Activated CD4-positive, alpha-beta T cell treated with anti-CD3 and anti-CD28 coated beads, Interleukin-2, amount 50 U/mL, for 1 hour (primary cell): ENCODE measurements at regions not wholly inside any gene's neighbourhood (a gene's known extent, or its start where the extent isn't known, plus 50 kb on each side); places are given as distances from the start of the nearest gene placed in this dataset.
"Not testable (repeated sequence)": the region's sequence is repeated elsewhere in the genome, so short reads cannot be mapped to it uniquely, and the experiment has no call there.

Experiments
- DNase-seq: peaks from one replicate; pipeline ENCODE4 v3.0.0-alpha.2; 2020

DNA sequence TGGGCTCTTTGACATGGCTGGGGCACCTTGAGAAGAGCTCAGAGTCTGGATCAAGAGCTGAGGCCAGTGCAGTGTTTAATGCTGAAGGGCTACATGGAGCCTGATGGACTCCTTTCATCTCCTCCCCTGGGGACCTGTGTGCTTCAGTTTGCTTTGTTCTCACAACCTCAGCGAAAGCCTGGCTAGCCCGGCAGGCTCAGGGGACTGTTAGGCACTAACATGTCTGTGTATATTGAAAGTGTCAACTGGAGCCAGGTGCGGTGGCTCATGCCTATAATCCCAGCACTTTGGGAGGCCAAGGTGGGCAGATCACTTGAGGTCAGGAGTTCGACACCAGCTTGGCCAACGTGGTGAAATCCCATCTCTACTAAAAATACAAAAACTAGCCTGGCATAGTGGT is 194.5 kb downstream of the C1orf94 start:
- not testable (repeated sequence) for DNase-seq

DNA sequence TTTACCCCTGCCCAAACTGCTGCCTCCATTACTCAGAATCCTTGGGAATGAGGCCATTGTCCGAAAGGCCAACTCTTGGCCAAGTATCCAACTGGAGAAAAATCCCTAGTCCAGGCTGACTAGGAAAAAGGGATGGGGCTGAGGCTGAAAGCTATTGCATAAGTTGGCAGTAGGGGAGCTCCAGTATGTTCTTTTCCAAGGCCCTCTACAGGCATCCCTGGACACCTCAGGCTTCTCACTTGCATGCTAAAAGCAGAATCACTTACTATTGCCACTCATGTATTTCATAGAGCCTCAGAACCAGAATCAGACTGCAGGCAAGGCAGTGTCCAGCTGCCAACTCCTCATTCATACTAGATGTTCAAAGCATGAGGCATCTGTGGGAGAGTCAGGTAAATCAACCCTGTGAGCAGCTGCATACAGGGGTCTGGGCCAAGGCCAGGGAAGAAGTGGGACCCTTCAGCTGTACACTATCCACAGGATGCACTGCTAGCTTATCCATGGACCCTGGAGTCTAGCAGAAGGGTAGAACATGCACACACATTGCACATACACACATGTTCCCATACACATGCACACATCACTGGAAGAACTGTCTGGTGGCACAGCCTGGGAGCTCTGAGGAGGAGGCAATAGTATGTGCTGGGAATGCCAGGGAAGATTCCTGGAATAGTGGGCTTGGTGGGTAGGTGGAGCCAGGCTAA is 195.3 kb downstream of the C1orf94 start:
- DNase-seq, result no peak

DNA sequence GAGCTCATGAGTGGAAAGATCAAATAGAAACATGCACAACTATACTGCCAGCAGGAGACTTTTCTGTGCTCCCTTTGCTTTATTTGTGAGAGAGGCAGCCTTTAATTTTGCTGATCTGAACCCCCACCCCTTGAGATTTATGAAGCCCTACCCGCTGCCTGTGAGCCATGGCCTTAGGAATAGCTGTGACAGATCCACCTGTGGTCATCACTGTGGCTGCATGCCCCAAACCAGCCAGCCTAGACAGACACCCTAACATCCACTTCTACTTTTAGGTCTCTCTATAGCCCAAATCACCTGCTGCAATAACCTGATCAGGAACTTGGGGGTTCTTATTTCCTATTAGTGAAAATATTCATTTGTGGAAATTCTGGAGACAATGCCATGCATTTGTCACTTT is 196.2 kb downstream of the C1orf94 start:
- no peak for DNase-seq

DNA sequence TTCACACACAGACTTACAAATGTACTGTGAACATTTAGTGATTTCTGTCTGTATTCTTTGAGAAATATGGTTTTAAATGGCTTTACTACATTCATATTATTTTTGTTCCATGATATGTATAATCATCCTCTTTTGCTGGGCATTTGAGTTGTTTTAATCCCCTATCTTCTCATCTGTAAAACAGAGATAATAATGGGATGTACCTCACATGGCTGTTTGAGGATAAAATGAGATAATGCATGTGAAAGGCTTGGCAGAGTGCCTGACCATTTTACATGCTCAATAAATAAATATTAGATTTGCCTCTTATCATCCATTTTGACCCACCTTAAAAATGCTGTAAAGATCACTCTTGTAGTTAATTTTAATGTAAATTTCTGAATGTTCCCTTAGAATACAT is 197.2 kb downstream of the C1orf94 start:
- no peak for DNase-seq

DNA sequence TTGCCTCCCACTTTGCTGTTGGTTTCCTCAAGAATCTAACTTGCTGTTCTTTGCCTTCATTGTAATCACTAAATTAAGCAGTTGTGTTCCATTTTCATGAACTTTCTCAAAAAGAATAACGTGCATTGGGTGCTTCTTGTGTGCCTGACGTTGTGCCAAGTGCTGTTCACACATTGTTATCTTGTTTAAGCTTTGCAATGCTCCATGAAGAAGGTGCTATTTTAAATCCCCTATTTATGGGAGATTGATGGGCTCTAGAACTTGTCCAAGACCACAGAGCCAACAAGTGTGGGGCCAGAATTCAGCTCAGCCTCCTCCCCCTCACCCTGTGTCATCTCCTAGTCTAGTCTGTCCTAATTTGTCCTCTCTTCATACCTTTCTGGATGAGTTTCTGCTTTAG is 199.8 kb downstream of the C1orf94 start:
- DNase-seq, result no peak

DNA sequence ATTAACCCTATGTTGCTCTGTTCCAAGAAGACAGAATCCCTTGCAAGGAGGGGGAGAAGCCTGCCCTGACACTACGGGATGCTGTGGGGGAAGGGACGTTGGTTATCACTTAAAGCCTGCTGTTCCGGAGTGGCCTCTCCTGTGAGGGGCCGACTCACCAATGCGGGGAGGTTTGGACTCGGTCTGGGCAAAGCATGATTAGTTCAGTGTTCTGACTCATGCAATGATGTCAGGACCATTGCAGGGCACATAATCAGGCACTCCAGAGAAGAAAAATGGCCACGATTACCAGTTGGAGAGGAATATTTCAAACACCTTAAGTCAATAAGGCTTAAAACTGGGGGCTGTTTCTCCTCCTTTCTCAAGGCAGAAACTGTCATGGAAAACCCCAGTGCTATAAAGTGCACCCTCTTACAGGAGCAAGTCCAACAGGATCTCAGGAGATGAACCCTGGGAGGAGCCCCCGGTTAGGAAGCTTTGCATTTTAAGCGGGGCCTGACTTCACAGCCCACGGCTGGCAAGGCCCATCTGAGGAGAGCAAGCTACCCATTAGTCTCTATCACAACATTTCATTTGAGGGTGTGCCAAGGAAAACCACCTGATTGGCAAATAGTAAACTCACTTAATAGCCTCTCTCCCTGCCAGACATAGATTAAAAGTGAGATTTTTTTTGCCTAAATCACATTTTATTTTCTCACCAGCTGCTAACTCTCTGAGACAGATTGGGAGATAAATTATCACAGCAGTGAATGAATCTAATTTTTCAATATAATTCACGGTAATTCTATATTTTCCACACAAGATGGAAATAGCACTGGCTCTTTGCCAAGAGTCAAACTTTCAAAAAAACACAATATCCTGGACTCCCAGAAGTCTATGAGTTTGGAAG is 202.5 kb downstream of the C1orf94 start:
- DNase-seq, result no peak

DNA sequence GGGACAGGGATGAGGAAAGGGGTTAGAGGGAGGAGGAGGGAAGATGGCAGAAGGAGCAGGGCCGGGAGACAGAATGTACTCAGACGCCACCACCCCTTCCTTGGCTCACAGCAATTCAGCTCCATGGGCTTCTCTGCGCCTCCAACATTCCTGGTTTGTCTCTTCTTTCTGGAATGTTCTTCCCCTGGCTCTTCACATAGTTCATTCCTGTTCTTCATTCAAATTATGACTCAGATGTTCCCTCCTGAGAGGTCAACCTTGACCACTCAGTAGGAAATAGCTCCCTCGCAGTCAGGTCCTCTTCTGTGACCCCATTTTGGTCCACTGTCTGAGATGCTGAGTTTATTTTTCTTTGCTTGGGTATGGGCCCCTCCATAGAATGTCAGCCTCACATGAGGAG is 203.2 kb downstream of the C1orf94 start:
- no peak for DNase-seq

DNA sequence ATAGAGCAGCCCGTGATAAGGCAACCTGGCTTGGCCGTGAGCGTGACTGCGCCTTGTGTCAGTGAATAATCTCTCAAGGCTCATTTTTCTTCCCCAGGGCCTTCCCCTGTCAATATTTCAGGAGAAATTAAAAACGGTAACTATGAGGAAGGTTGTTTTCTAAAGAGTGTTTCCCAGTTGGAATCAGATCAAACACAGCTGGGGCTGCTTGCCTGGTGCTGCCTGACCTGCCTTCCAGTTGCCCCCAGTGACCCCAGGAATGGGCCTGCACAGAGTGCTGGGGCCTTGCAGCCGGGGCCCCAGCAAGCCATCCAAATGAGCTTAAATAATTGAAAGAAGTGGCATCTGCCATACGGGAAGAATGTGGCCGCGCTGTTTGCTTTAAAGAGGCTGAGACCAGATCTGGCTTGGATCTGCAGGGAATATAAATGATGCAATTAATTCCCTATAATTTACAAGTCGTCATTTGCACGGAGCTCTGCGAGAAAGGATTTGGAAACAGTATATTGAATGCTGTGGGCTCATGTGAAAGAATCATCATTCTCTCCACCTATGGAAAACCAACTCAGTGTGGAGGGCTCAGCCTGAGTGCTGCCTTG is 203.9 kb downstream of the C1orf94 start:
- DNase-seq, result no peak

DNA sequence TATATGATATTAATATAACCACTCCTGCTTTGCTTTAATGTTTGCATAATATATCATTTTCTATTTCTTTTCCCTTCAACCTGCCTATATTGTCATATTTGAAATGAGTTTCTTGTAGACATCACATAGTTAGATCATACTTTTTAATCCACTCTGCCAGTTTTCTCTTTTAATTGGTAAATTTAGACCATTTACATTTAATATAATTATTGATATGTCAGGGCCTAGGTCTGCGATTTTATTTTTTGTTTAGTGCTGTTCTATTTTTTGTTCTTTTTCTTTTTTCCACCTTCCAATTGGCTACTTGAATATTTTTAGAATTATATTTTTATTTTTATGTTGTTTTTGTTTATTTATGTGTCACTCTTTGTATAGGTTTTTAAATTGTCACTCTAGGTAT is 213.3 kb downstream of the C1orf94 start:
- DNase-seq, result no peak

DNA sequence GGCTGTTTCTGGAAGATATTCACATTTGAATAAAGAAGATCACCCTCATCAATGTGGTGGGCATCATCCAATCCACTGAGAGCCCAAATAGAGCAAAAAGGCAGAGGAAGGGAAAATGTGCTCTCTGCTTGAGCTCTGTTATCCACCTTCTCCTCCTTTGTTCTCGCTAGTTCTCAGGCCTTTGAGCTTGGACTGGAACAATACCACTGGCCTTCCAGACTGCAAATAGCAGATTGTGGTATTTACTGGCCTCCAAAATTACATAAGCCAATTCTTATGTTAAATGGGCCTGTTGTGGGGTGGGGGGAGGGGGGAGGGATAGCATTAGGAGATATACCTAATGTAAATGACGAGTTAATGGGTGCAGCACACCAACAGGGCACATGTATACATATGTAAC is 219.3 kb downstream of the C1orf94 start:
- no peak for DNase-seq

DNA sequence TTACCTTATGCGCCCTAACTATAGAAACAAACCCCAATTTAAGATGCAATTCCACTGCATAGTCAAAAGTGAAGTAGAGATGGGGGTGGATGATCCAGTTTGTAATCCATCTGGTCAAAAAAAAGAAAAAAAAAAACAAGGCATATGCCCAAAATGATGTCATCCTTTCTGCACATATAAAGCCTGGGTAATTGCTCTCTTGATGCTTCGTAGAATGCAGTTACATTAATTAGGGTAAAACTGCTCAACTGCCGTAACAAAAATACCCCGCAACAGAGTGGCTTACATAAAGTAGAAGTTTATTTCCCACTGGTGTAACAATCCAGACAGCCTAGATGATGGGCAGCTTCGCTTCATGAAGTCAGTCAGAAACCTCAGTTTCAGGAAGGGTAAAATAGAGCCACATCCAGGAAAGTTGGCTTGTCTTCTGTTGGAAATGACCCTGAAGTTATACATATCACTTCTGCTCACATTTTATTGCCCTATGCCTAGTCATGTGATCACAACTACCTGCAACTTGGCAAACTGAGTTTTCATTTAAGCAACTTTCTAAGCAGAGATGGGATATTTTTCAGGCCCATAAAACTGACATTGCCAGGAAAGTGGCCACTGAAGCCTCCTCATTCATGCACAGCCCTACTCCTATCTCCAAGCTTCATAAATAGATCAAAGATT is 221.7 kb downstream of the C1orf94 start:
- DNase-seq, result no peak

DNA sequence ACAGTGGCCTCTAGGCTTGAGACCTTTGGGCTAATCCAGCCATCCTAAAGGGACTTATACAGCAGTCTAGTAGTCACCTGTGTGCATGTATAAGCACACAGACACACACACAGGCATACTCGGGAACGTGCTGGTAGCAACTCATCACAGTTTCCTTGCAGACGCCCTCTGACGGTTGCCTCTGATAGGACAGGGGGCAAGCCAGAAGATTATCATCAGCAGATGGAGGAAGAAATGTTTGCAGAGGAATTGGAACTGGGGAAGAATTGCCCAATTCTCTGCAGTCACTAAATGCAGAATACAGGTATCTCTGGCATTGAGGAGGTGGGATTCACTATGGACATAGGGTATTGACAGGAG is 222.2 kb downstream of the C1orf94 start:
- DNase-seq, result no peak

DNA sequence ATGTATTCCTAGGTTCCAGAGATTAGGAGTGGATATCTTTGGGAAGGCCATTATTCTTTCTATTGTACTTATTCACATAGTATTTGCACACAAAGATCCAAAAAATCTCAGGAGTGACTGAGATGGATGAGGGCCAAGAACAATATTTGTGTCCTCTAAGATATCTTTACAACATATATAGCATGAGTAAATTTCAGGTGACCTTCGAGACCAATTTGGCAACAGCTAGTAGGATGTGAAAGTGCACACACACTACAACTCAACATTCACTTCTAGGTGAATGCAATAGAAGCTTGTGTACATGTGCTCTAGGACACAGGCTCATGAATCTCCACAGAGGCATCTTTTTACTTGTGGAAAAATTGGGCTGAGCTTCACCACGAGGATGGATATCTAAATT is 224.0 kb downstream of the C1orf94 start:
- DNase-seq, result no peak

DNA sequence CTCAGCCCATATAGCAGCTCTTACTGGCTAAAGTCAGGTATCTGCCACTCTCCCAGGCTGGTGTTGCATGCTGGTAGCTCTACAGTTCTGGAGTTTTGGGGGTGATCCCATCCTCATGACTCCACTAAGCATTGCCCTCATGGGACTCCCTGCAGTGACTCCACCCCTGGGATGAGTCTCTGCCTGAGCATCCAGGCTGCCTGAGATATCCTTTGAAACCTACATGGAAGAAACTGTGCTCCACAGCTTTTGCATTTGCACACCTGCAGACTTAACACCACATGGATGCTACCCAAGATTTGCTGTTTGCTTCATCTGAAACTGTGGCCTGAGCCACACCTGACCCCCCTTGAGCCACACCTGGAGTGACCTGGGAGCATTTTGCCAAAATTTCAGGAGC is 226.4 kb downstream of the C1orf94 start:
- no peak for DNase-seq

DNA sequence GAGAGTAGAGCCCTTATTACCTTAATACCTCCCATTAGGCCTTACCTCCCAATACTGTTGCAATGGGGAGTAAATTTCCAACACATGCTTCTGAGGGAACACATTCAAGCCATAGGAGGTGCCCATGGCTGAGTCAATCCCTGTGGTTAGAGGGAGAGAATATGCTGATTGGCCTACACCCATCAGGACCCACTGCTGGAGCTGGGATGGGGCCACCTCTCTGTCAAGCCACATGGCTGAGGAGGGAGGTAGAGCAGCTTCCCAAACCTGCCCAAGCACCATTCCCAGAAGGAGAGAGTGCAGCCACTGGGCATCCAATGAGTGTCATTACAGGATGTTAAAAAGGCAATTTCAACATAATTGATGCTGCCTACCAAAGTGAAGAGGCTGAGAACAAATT is 228.1 kb downstream of the C1orf94 start:
- DNase-seq, result no peak

DNA sequence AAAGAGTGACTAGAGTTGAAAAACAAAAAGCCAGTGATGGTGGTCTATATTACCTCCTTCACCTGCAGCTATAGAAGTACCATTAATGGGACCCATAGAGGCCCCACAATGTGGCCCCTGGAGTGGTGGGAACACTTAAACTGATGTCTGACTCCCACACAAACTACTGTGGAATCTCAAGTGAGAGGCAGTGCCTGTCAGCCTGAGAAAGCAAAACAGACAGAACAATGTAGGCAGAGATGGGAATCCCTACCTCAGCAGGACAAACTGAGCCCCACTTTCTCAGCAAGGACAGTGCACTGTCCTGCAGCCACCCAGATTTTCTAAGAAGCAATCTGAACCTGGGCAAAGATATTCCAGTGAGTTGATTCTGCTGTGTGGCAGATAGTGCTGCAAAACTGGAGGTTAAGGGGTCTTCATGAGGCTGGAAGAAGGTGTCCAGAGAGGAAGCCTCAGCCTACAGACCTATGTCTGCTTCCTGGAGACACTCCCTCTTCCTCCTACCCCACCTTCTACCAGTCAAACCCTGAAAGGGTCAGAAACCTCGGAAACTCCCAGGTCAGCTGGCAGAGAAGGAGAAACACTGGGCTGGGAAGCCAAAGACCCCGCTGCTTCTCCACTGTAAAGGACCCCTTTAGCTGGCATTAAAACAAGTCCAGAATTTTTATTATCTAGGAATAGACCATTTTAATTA is 228.7 kb downstream of the C1orf94 start:
- no peak for DNase-seq

DNA sequence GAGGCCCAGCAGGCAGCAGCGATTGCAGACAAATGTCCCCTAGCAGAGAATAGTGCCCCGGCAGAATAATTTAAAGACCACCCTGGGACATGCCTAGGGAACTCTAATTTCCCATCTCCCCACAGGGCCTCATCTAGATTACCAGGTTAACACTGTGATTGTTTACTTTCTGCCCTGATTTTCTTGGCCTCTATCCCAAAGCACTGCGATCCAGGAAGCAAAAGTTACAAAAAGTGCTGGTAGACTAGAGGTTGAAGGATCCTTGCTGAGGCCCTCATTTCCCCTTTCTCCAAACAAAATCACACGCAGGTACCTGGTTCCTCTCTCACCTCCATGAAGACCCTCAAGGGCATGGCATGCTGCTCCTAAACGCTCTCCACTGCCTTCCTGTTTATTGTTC is 229.7 kb downstream of the C1orf94 start:
- no peak for DNase-seq

DNA sequence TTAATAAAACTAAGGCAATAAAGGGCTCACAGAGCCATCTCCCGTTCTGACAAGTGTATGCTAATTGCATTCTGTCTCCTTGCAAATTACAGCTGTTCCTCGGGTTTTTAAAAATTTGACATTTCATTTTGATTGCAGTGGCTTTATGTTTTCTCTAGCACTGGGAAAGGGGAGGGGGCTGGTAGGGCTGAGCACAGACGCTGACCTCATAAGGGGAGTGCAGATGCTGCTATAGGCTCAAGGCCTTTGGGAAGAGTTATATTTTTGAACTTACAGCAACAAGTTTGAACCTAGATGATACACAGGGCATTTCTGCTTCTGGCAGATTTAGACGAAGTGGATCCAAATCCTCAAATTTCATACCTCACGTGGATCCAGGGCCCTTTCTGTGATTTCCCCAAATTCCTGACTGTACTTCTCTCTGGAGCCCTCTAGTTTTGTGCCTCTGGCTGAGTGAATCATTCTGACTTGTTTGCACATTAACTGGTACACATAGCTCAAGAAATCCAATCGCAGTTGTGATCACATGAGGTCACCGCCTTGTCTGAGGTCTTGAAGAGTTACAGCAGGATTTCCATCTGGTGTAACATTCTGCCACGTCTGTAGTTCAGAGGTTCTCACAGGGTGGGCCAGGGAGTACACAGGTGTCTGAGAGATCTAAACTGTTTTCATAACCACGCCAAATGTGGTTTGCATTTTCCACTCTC is 230.3 kb downstream of the C1orf94 start:
- DNase-seq, result no peak

DNA sequence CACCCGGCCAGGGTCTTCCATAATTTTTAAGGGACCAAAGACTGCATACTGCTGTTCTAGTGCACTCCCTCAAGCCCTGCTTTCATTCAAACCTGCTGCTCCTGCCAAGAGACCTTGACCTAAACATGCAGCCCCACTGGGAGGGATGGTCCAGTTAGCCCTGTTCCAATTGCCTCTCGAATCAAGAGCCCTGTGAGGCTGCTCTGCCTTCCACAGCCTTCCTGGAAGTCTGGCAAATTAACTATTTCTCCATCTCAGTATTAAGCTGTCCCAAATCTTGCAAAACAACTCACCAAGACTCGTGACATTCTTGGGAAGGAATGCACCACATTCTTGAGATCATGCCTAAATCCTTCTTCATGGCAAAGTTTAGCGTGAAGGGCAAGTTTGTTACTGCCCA is 231.3 kb downstream of the C1orf94 start:
- DNase-seq, result no peak

DNA sequence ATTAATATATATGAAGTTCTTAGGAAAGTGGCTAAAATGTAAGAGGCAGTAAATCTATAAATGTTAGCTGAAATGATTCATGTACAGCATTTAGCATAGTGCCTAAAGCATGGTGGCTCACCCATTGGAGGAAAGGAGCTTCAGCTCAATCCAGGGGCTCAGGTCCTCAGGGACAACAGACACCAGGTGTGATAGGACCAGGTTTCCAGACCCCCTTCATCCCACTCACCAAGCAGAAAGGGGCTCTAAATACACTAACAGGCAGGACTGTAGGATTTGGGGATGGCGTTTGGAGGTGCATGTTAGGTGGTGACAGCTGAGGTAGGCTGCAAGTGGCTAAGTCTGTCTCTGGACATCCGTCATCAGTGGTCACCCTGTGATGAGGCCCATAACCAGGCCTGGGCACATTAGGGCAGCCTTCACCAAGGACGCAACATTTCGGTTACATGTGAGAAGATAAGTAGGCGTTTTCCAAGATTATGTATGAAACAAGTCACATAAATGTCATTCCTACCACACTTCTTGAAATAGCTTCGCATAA is 233.1 kb downstream of the C1orf94 start:
- no peak for DNase-seq

DNA sequence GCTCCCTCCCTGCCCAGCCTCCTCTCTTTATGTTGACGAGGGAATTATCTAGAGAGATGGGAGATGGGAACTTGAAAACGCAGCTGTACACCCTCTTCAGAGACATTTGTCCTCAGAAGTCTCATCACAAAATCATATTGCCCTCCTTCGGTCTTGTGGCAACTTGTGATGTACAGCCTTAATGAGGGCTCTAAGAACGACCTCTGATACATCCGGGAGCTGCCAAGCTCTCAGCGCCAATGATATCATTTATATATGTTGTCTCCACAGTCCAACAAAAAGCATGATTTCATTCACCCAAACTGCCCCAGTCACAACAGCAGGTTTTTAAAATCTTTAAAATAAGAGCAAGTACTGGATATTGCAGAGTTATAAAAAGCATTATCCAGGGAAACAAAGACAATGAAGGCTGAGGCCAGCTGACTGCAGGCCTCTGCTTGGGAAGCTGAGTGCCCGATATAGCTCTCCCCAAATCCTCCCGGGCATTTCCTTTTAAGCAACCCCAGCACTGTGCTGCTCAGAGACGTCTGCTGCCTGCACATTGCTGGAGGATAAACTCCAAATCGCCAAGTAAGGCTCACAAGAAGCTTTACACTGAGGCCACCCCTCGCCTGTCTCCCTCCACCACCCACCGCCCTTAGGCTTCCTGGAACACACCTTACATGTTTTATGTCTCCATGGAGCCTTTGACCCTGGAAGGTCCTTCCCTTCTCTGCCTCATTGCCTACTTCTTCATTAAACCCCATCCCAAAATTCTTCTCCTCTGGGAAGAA is 236.1 kb downstream of the C1orf94 start:
- no peak for DNase-seq
